Esophagus squamous epithelium (tissue), 4 donors: ENCODE measurements at regions not wholly inside any gene's neighbourhood (a gene's known extent, or its start where the extent isn't known, plus 50 kb on each side); places are given as distances from the start of the nearest gene placed in this dataset.

Experiments
- CTCF ChIP-seq, 6 experiments: fragments of 450-650 bp in 4 of 6; fragments of 200-600 bp in 2 of 6; sonication (generic) in 2 of 6; IDR thresholded peaks; one replicate each; pipeline ENCODE4 v1.5.1; 2016 to 2019; ENCODE audit warnings: antibody characterized with exemption in 6 of 6, mild to moderate bottlenecking in 4 of 6, moderate library complexity in 4 of 6
- POLR2A ChIP-seq, 4 donors: fragments of 450-650 bp; IDR thresholded peaks; one replicate each; pipeline ENCODE4 v1.6.1; 2017; ENCODE audit warnings: antibody characterized with exemption in 4 of 4, mild to moderate bottlenecking in 4 of 4, moderate library complexity in 3 of 4

GRCh38 chrX:1031521-1032430, 180.7 kb downstream of the CRLF2 start:
- TF ChIP-seq CTCF (IDR thresholded peaks at IDR 0.05) (no peak), POLR2A (IDR thresholded peaks at IDR 0.05) (no peak)
